NT2/D1 (cell line): ENCODE measurements at regions not wholly inside any gene's neighbourhood (a gene's known extent, or its start where the extent isn't known, plus 50 kb on each side); places are given as distances from the start of the nearest gene placed in this dataset.

Experiments
- SUZ12 ChIP-seq: IDR thresholded peaks from 2 replicates; pipeline ENCODE4 v1.6.1; 2011; ENCODE audit not compliant: insufficient read length, insufficient read depth; ENCODE audit errors: extremely low read depth
- YY1 ChIP-seq: IDR thresholded peaks from 2 replicates; pipeline ENCODE4 v1.6.1; 2011; ENCODE audit not compliant: insufficient read length, insufficient read depth
- ZNF274 ChIP-seq: IDR thresholded peaks from 2 replicates; pipeline ENCODE4 v1.6.1; 2011; ENCODE audit warnings: mild to moderate bottlenecking, low read depth, low read length

- TF ChIP-seq YY1: no peak
- TF ChIP-seq ZNF274: no peak
- TF ChIP-seq SUZ12: no peak
These were observed 246.2 kb downstream of the MSRB3 start for GRCh38 chr12:65524666-65525065.
